B cell (primary cell): ENCODE measurements at regions not wholly inside any gene's neighbourhood (a gene's known extent, or its start where the extent isn't known, plus 50 kb on each side); places are given as distances from the start of the nearest gene placed in this dataset.

Experiments
- ATAC-seq: fragments of 200-7000 bp; cut with Tn5 transposase; one replicate; pipeline ENCODE4 v1.10.0; 2021; ENCODE audit warnings: low read depth, mild to moderate bottlenecking, moderate number of reproducible peaks, moderate library complexity
- CTCF ChIA-PET: fragments of 350-600 bp; sonication (Branson Sonifier 250); formaldehyde crosslinking; loops from one replicate; lab custom pipeline; 2021; ENCODE audit warnings: antibody characterized with exemption, inconsistent platforms; lab: Charles Lee
- POLR2A ChIA-PET: fragments of 350-600 bp; sonication (Branson Sonifier 250); formaldehyde crosslinking; loops from one replicate; lab custom pipeline; 2021; ENCODE audit warnings: antibody characterized with exemption; lab: Charles Lee
- DNase-seq: peaks from one replicate; pipeline ENCODE4 v3.0.0; 2013
- H2AFZ ChIP-seq: 2 replicates; pipeline ENCODE4 v1.6.1; 2012; ENCODE audit warnings: mild to moderate bottlenecking, low read depth, low read length; ENCODE audit not compliant: insufficient read depth, poor library complexity, severe bottlenecking
- H3K27ac ChIP-seq, 2 donors: 1 replicate in 1 of 2; 2 replicates in 1 of 2; pipeline ENCODE4 v1.5.1; 2012 to 2013; ENCODE audit warnings: low read length in 2 of 2, mild to moderate bottlenecking in 2 of 2, moderate library complexity in 1 of 2
- H3K27me3 ChIP-seq, 4 experiments: fragments of 200-600 bp in 1 of 4; sonication (generic) in 1 of 4; replicated peaks in 1 of 4; 1 replicate in 2 of 4; 2 replicates in 2 of 4; pipeline versions ENCODE4 v1.6.1 to v1.7.0; 2013 to 2016; ENCODE audit warnings: low read length in 3 of 4, mild to moderate bottlenecking in 2 of 4, mixed read lengths in 1 of 4, moderate library complexity in 1 of 4; ENCODE audit not compliant: insufficient read depth in 4 of 4, control insufficient read depth in 3 of 4; ENCODE audit errors: control extremely low read depth in 1 of 4
- H3K36me3 ChIP-seq, 2 experiments: replicated peaks in 1 of 2; 1 replicate in 1 of 2; 2 replicates in 1 of 2; pipeline versions ENCODE4 v1.6.1 to v1.7.1; 2013; ENCODE audit warnings: low read length in 1 of 2; ENCODE audit not compliant: insufficient read depth in 2 of 2, control insufficient read depth in 1 of 2; ENCODE audit errors: control extremely low read depth in 1 of 2, extremely low read depth in 1 of 2
- H3K4me1 ChIP-seq, 2 donors: fragments of 200-600 bp in 1 of 2; sonication (generic) in 1 of 2; 1 replicate in 1 of 2; 2 replicates in 1 of 2; pipeline versions ENCODE4 v1.5.1 to v1.6.1; 2013 to 2017; ENCODE audit warnings: low read length in 2 of 2; ENCODE audit not compliant: control insufficient read depth in 2 of 2, insufficient read depth in 2 of 2
- H3K4me2 ChIP-seq: replicated peaks from 2 replicates; pipeline ENCODE3; 2012; ENCODE audit warnings: mild to moderate bottlenecking, low read depth, low read length; ENCODE audit not compliant: poor library complexity, severe bottlenecking
- H3K4me3 ChIP-seq, 5 experiments: fragments of 200-600 bp in 1 of 5; sonication (generic) in 1 of 5; 1 replicate in 3 of 5; 2 replicates in 2 of 5; pipeline versions ENCODE4 v1.5.1 to v1.7.0; 2011 to 2016; ENCODE audit warnings: low read length in 4 of 5, mild to moderate bottlenecking in 4 of 5, low read depth in 2 of 5, control low read depth in 1 of 5, moderate library complexity in 1 of 5; ENCODE audit not compliant: insufficient read depth in 1 of 5; ENCODE audit errors: control extremely low read depth in 1 of 5, extremely low read depth in 1 of 5
- H3K79me2 ChIP-seq: fragments of 200-600 bp; sonication (generic); one replicate; pipeline ENCODE4 v1.6.0; 2016; ENCODE audit warnings: low read length; ENCODE audit not compliant: control insufficient read depth, insufficient read depth
- H3K9ac ChIP-seq: fragments of 200-600 bp; sonication (generic); 2 replicates; pipeline ENCODE4 v1.6.1; 2017; ENCODE audit warnings: mild to moderate bottlenecking, low read length, moderate library complexity
- H3K9me3 ChIP-seq, 3 donors: one replicate each; pipeline versions ENCODE4 v1.6.1 to v1.7.1; 2013; ENCODE audit warnings: low read length in 2 of 3; ENCODE audit not compliant: control insufficient read depth in 2 of 3, insufficient read depth in 1 of 3; ENCODE audit errors: control extremely low read depth in 1 of 3
- H4K20me1 ChIP-seq: 2 replicates; pipeline ENCODE4 v1.6.0; 2012; ENCODE audit warnings: mild to moderate bottlenecking, low read length; ENCODE audit not compliant: insufficient read depth, control insufficient read depth, poor library complexity, severe bottlenecking
- H3K27ac Mint-ChIP-seq: one replicate; pipeline ENCODE4 v1.8.0; 2021; ENCODE audit warnings: mixed read lengths
- H3K27me3 Mint-ChIP-seq: one replicate; pipeline ENCODE4 v1.8.0; 2021; ENCODE audit warnings: mixed read lengths
- H3K4me1 Mint-ChIP-seq: one replicate; pipeline ENCODE4 v1.8.0; 2021; ENCODE audit warnings: mixed read lengths
- H3K4me3 Mint-ChIP-seq: one replicate; pipeline ENCODE4 v1.8.0; 2021; ENCODE audit warnings: mixed read lengths
- H3K9me3 Mint-ChIP-seq: one replicate; pipeline ENCODE4 v1.8.0; 2022; ENCODE audit warnings: mixed read lengths; ENCODE audit not compliant: insufficient read depth
- EZH2 ChIP-seq: IDR thresholded peaks from 2 replicates; pipeline ENCODE4 v1.6.1; 2012; ENCODE audit warnings: borderline replicate concordance, low read depth, mild to moderate bottlenecking, moderate library complexity, low read length; ENCODE audit not compliant: insufficient read depth, poor library complexity, severe bottlenecking
- WGBS: methylation state at CpG from one replicate; pipeline ENCODE4 v1.1.5; 2013; ENCODE audit warnings: missing lambda C conversion rate; ENCODE audit not compliant: insufficient coverage; 5-methylcytosine and 5-hydroxymethylcytosine counted together
- intact Hi-C: fragments of 100-400 bp; cut with micrococcal nuclease; formaldehyde crosslinking; loops from one replicate; pipeline ENCODE4 v1.10.0; 2022
- TF ChIP-seq, protein P1 (sequence below): fragments of 200-600 bp; IDR thresholded peaks from one replicate; pipeline ENCODE4 v1.8.0; 2022; ENCODE audit warnings: antibody characterized with exemption, mild to moderate bottlenecking

DNA sequence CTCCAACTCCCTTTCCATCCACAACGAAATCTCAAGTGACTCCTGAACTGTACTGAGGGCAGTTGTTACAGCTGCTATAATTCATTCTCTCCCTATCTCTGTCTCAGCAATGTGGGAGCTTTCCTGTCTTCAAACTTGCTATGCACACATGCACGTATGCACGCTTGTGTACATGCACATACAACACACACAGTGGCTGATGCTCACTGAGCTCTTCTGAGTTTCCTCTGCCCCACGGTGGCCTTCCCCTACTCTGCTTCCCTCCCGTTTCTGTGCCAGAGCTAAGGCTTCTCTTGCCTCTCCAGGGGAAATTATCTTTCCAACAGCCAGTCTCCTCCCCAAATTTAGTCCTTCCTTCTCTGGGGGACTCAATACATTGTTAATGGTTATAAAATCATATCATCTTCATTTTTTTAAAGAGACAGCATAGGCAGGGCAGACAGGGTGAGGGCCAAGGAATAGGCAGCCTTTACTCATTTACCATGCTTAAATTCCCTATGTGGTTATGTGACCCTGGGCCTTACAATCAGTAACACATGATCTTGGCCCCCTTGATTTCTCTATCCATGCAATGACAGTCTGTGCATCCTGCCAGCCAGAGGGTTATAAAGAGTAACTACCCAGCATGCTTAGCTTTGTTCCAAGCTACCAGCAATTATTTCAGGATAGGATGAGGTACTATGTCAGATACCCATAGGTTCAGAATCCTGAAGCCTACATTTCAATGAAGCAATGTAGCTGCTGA lies 111.9 kb upstream of the HMGA2 start:
- intact Hi-C loops = no loop called here
- Mint-ChIP-seq H3K27me3 (peaks cover 10% of the 10 kb centered on the region), H3K9me3 (no peaks in the 10 kb centered on the region), H3K4me3 (no peak overlapping the region), H3K4me1 (no peaks in the 10 kb centered on the region), H3K27ac (no peak overlapping the region)
- TF ChIP-seq EZH2 = no peak
- TF ChIP-seq, protein P1, sequence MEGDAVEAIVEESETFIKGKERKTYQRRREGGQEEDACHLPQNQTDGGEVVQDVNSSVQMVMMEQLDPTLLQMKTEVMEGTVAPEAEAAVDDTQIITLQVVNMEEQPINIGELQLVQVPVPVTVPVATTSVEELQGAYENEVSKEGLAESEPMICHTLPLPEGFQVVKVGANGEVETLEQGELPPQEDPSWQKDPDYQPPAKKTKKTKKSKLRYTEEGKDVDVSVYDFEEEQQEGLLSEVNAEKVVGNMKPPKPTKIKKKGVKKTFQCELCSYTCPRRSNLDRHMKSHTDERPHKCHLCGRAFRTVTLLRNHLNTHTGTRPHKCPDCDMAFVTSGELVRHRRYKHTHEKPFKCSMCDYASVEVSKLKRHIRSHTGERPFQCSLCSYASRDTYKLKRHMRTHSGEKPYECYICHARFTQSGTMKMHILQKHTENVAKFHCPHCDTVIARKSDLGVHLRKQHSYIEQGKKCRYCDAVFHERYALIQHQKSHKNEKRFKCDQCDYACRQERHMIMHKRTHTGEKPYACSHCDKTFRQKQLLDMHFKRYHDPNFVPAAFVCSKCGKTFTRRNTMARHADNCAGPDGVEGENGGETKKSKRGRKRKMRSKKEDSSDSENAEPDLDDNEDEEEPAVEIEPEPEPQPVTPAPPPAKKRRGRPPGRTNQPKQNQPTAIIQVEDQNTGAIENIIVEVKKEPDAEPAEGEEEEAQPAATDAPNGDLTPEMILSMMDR = no peak
- H3K4me1 ChIP-seq = no peaks in the 10 kb centered on the region
- no peak overlapping the region for H3K4me3 ChIP-seq
- ATAC-seq (no peak), DNase-seq (no peak)
- no peaks in the 10 kb centered on the region for H3K36me3 ChIP-seq
- no peak overlapping the region for H3K4me2 ChIP-seq
- no peak overlapping the region for H2AFZ ChIP-seq
- H3K79me2 ChIP-seq = no peaks in the 10 kb centered on the region
- POLR2A ChIA-PET = no interaction called here
- WGBS = 63% methylated on average over 5 of the region's 5 CpGs
- no peak overlapping the region for H3K9ac ChIP-seq
- H3K27ac ChIP-seq = no peak overlapping the region
- H3K9me3 ChIP-seq = peaks cover 0 to 4% (median 2%) of the 10 kb centered on the region in 3 donors
- no peaks in the 10 kb centered on the region for H3K27me3 ChIP-seq
- CTCF ChIA-PET = no interaction called here
- H4K20me1 ChIP-seq = no peaks in the 10 kb centered on the region

GRCh38 chr12:65715961-65716360 lies 108.3 kb upstream of the HMGA2 start:
- Histone ChIP-seq H2AFZ (no peak overlapping the region), H3K9ac (no peak overlapping the region), H3K27ac (no peak overlapping the region), H3K79me2 (no peaks in the 10 kb centered on the region), H3K4me1 (no peaks in the 10 kb centered on the region), H3K4me2 (no peak overlapping the region), H4K20me1 (no peaks in the 10 kb centered on the region), H3K27me3 (no peaks in the 10 kb centered on the region), H3K9me3 (no peaks in the 10 kb centered on the region), H3K4me3 (no peak overlapping the region), H3K36me3 (no peaks in the 10 kb centered on the region)
- ChIA-PET POLR2A (no interaction called here), CTCF (no interaction called here)
- TF ChIP-seq, protein P1 = no peak
- TF ChIP-seq EZH2 = no peak
- WGBS = 100% methylated on average over 3 of the region's 5 CpGs
- Mint-ChIP-seq H3K4me1 (no peaks in the 10 kb centered on the region), H3K27me3 (peaks cover 15% of the 10 kb centered on the region), H3K9me3 (no peaks in the 10 kb centered on the region), H3K27ac (no peak overlapping the region), H3K4me3 (no peak overlapping the region)
- intact Hi-C loops = no loop called here
- ATAC-seq = no peak
- no peak for DNase-seq
